Activated CD4-positive, alpha-beta T cell treated with anti-CD3 and anti-CD28 coated beads, Interleukin-2, amount 10 ng/mL, durations not matched to agents 24 days and 14 days (primary cell): ENCODE measurements at regions not wholly inside any gene's neighbourhood (a gene's known extent, or its start where the extent isn't known, plus 50 kb on each side); places are given as distances from the start of the nearest gene placed in this dataset.

ENCODE experiments used
- DNase-seq: peaks from one replicate; pipeline ENCODE4 v3.0.0; 2022
- H3K27ac Mint-ChIP-seq: one replicate; pipeline ENCODE4 v1.8.0; 2022; ENCODE audit warnings: mild to moderate bottlenecking, mixed read lengths
- H3K27me3 Mint-ChIP-seq: one replicate; pipeline ENCODE4 v1.8.0; 2022; ENCODE audit warnings: mixed read lengths
- H3K36me3 Mint-ChIP-seq: one replicate; pipeline ENCODE4 v1.8.0; 2022; ENCODE audit warnings: low read depth, mild to moderate bottlenecking, mixed read lengths
- H3K4me1 Mint-ChIP-seq: one replicate; pipeline ENCODE4 v1.8.0; 2021; ENCODE audit warnings: mixed read lengths
- H3K4me3 Mint-ChIP-seq: one replicate; pipeline ENCODE4 v1.8.0; 2022; ENCODE audit warnings: mild to moderate bottlenecking, moderate library complexity, mixed read lengths
- H3K9me3 Mint-ChIP-seq: one replicate; pipeline ENCODE4 v1.8.0; 2021; ENCODE audit warnings: mixed read lengths
- intact Hi-C: fragments of 100-400 bp; cut with micrococcal nuclease; formaldehyde crosslinking; loops from one replicate; pipeline ENCODE4 v1.15.1; 2023

GRCh38 chr6:148200293-148200692, 142.3 kb upstream of the SASH1 start:
- no peak for DNase-seq
- intact Hi-C loops, result loop anchor here (10.0 kb wide), 2 partner anchors 145 to 1345 kb away; partner anchors contain the start of gene SASH1
- Mint-ChIP-seq H3K9me3 (peaks cover 11% of the 10 kb centered on the region), H3K27me3 (peaks cover 73% of the 10 kb centered on the region), H3K36me3 (peaks cover 2% of the 10 kb centered on the region), H3K27ac (no peak overlapping the region), H3K4me3 (no peak overlapping the region), H3K4me1 (peaks cover 13% of the 10 kb centered on the region)

GRCh38 chr6:148200781-148201180, 141.9 kb upstream of the SASH1 start:
- DNase-seq, result no peak
- intact Hi-C loops, result loop anchor here (10.0 kb wide), 2 partner anchors 144 to 1346 kb away; partner anchors contain the start of gene SASH1
- peaks cover 15% of the 10 kb centered on the region for H3K9me3 Mint-ChIP-seq
- no peak overlapping the region for H3K4me3 Mint-ChIP-seq
- H3K27me3 Mint-ChIP-seq, result peaks cover 74% of the 10 kb centered on the region
- H3K27ac Mint-ChIP-seq, result no peak overlapping the region
- H3K4me1 Mint-ChIP-seq, result peaks cover 17% of the 10 kb centered on the region
- peaks cover 2% of the 10 kb centered on the region for H3K36me3 Mint-ChIP-seq

- Mint-ChIP-seq H3K36me3 (peaks cover 2% of the 10 kb centered on the region), H3K27ac (peak overlapping the region; percentile 88), H3K9me3 (peaks cover 11% of the 10 kb centered on the region), H3K27me3 (peaks cover 72% of the 10 kb centered on the region), H3K4me3 (peak overlapping the region; percentile 44), H3K4me1 (peaks cover 17% of the 10 kb centered on the region)
- DNase-seq, result no peak
- intact Hi-C loops, result loop anchor here (10.0 kb wide), 2 partner anchors 141 to 1349 kb away; partner anchors contain the start of gene SASH1
These were observed 139.2 kb upstream of the SASH1 start for GRCh38 chr6:148203281-148203925.

- peak overlapping the region; percentile 44 for H3K4me3 Mint-ChIP-seq
- peaks cover 2% of the 10 kb centered on the region for H3K36me3 Mint-ChIP-seq
- H3K4me1 Mint-ChIP-seq, result peaks cover 17% of the 10 kb centered on the region
- peak; percentile 93 for DNase-seq
- intact Hi-C loops, result loop anchor here (1.0 to 10.0 kb wide), 3 partner anchors 141 to 1349 kb away; partner anchors contain the start of gene SASH1
- peaks cover 11% of the 10 kb centered on the region for H3K9me3 Mint-ChIP-seq
- H3K27ac Mint-ChIP-seq, result peak overlapping the region; percentile 88
- H3K27me3 Mint-ChIP-seq, result peaks cover 72% of the 10 kb centered on the region
These were observed 138.7 kb upstream of the SASH1 start for GRCh38 chr6:148203970-148204369.

- DNase-seq, result no peak
- Mint-ChIP-seq H3K9me3 (peaks cover 11% of the 10 kb centered on the region), H3K27ac (no peak overlapping the region), H3K36me3 (peaks cover 2% of the 10 kb centered on the region), H3K4me3 (no peak overlapping the region), H3K4me1 (peaks cover 17% of the 10 kb centered on the region), H3K27me3 (peaks cover 70% of the 10 kb centered on the region)
- intact Hi-C loops, result loop anchor here (10.0 kb wide), 2 partner anchors 137 to 1353 kb away; partner anchors contain the start of gene SASH1
These were observed 134.3 kb upstream of the SASH1 start for GRCh38 chr6:148208298-148208697.

GRCh38 chr6:148211777-148212324, 130.8 kb upstream of the SASH1 start:
- H3K36me3 Mint-ChIP-seq, result no peaks in the 10 kb centered on the region
- DNase-seq, result no peak
- no peaks in the 10 kb centered on the region for H3K9me3 Mint-ChIP-seq
- H3K27ac Mint-ChIP-seq, result no peak overlapping the region
- intact Hi-C loops, result no loop called here
- H3K27me3 Mint-ChIP-seq, result peaks cover 72% of the 10 kb centered on the region
- H3K4me1 Mint-ChIP-seq, result no peaks in the 10 kb centered on the region
- no peak overlapping the region for H3K4me3 Mint-ChIP-seq

GRCh38 chr6:148212366-148212765, 130.3 kb upstream of the SASH1 start:
- H3K27me3 Mint-ChIP-seq, result peaks cover 71% of the 10 kb centered on the region
- H3K27ac Mint-ChIP-seq, result no peak overlapping the region
- intact Hi-C loops, result no loop called here
- DNase-seq, result no peak
- no peaks in the 10 kb centered on the region for H3K36me3 Mint-ChIP-seq
- no peaks in the 10 kb centered on the region for H3K4me1 Mint-ChIP-seq
- no peak overlapping the region for H3K4me3 Mint-ChIP-seq
- H3K9me3 Mint-ChIP-seq, result no peaks in the 10 kb centered on the region

- Mint-ChIP-seq H3K27ac (no peak overlapping the region), H3K4me1 (no peaks in the 10 kb centered on the region), H3K27me3 (peaks cover 68% of the 10 kb centered on the region), H3K4me3 (no peak overlapping the region), H3K36me3 (no peaks in the 10 kb centered on the region), H3K9me3 (no peaks in the 10 kb centered on the region)
- no peak for DNase-seq
- intact Hi-C loops, result no loop called here
These were observed 129.3 kb upstream of the SASH1 start for GRCh38 chr6:148213366-148213765.

GRCh38 chr6:148214667-148215066, 128.0 kb upstream of the SASH1 start:
- no peak for DNase-seq
- intact Hi-C loops, result no loop called here
- H3K4me1 Mint-ChIP-seq, result no peaks in the 10 kb centered on the region
- no peaks in the 10 kb centered on the region for H3K9me3 Mint-ChIP-seq
- H3K27me3 Mint-ChIP-seq, result peaks cover 67% of the 10 kb centered on the region
- no peak overlapping the region for H3K27ac Mint-ChIP-seq
- H3K4me3 Mint-ChIP-seq, result no peak overlapping the region
- H3K36me3 Mint-ChIP-seq, result no peaks in the 10 kb centered on the region

- Mint-ChIP-seq H3K4me1 (no peaks in the 10 kb centered on the region), H3K4me3 (no peak overlapping the region), H3K36me3 (no peaks in the 10 kb centered on the region), H3K27me3 (peaks cover 72% of the 10 kb centered on the region), H3K27ac (no peak overlapping the region), H3K9me3 (no peaks in the 10 kb centered on the region)
- DNase-seq, result no peak
- intact Hi-C loops, result no loop called here
These were observed 125.6 kb upstream of the SASH1 start for GRCh38 chr6:148217051-148217450.

- Mint-ChIP-seq H3K27ac (no peak overlapping the region), H3K9me3 (no peaks in the 10 kb centered on the region), H3K36me3 (no peaks in the 10 kb centered on the region), H3K4me3 (no peak overlapping the region), H3K27me3 (peaks cover 71% of the 10 kb centered on the region), H3K4me1 (no peaks in the 10 kb centered on the region)
- DNase-seq, result no peak
- intact Hi-C loops, result no loop called here
These were observed 124.7 kb upstream of the SASH1 start for GRCh38 chr6:148217921-148218320.

GRCh38 chr6:148218542-148219258, 123.9 kb upstream of the SASH1 start:
- intact Hi-C loops, result no loop called here
- no peaks in the 10 kb centered on the region for H3K4me1 Mint-ChIP-seq
- no peaks in the 10 kb centered on the region for H3K9me3 Mint-ChIP-seq
- no peak overlapping the region for H3K4me3 Mint-ChIP-seq
- H3K36me3 Mint-ChIP-seq, result no peaks in the 10 kb centered on the region
- no peak overlapping the region for H3K27ac Mint-ChIP-seq
- peaks cover 63% of the 10 kb centered on the region for H3K27me3 Mint-ChIP-seq
- DNase-seq, result no peak

GRCh38 chr6:148221196-148221979, 121.2 kb upstream of the SASH1 start:
- Mint-ChIP-seq H3K4me1 (no peaks in the 10 kb centered on the region), H3K36me3 (no peaks in the 10 kb centered on the region), H3K27ac (no peak overlapping the region), H3K4me3 (no peak overlapping the region), H3K27me3 (peaks cover 45% of the 10 kb centered on the region), H3K9me3 (no peaks in the 10 kb centered on the region)
- intact Hi-C loops, result no loop called here
- no peak for DNase-seq
